GM13976 (cell line): ENCODE measurements at regions not wholly inside any gene's neighbourhood (a gene's known extent, or its start where the extent isn't known, plus 50 kb on each side); places are given as distances from the start of the nearest gene placed in this dataset.
A peak's percentile ranks its signal among the peaks of the same experiment; 100 is the strongest.

Experiments
- DNase-seq: peaks from one replicate; pipeline ENCODE4 v3.0.0; 2012; ENCODE audit warnings: low spot score
- CTCF ChIP-seq: IDR thresholded peaks from 2 replicates; pipeline ENCODE4 v1.5.1; 2012; ENCODE audit warnings: borderline replicate concordance, mild to moderate bottlenecking; ENCODE audit not compliant: insufficient read depth; ENCODE audit errors: extremely low read depth, missing control alignments, control extremely low read depth
- in situ Hi-C: fragments of 300-500 bp; cut with MboI; formaldehyde crosslinking; loops from one replicate; pipeline ENCODE4 v1.12.0; 2022; ENCODE audit warnings: low sequenced_read_pairs, mixed read lengths, inconsistent platforms; ENCODE audit not compliant: unreplicated experiment

DNA sequence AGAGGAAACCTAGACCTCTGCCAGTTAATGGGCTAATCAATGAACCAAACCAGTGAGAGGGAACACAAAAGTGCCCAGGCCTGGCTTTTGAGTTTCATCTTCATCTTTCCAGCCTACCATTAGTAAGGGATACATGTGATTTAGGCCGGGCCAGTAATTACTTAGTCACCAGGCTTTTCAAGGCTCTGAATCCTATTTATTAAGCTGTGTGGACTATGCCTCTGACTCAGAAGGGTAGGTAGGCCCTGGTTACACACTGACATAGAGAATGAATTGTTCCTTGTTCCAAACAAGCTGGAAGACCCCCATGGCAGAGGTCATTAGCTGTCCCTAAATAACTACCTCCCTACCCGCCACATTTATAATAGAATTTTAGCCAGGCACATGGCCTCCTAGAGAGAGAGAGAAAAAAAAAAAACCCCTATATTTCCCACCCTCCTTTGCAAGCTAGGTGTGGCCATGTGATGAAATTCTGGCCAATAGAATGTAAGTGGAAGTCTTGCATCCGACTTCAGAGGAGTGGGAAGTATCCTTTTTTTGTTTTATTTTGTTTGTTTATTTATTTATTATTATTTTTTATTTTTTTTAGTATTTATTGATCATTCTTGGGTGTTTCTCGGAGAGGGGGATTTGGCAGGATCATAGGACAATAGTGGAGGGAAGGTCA lies 112.3 kb upstream of the BCOR start:
- in situ Hi-C loops: no loop called here
- no peak for TF ChIP-seq CTCF
- no peak for DNase-seq

DNA sequence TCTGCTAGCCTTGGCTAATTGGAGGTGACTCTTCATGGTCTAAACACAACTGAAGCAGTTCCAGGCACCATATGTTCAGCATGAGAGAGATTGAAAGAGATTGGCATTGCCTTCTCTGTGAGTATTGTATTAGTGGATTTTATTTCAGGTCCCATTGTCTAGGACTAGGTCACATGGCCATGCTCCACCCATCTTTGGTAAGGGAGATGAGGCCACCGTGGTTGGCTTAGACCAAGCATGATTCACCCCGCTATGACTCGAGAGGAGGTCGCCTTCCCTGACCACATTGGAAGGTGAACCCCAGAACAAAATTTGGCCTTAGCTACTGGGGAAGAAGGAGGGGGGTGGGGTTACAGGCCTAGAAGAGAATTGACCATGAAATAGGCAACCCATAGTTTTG lies 109.9 kb upstream of the BCOR start:
- peak; percentile 28 for DNase-seq
- TF ChIP-seq CTCF: no peak
- in situ Hi-C loops: no loop called here

DNA sequence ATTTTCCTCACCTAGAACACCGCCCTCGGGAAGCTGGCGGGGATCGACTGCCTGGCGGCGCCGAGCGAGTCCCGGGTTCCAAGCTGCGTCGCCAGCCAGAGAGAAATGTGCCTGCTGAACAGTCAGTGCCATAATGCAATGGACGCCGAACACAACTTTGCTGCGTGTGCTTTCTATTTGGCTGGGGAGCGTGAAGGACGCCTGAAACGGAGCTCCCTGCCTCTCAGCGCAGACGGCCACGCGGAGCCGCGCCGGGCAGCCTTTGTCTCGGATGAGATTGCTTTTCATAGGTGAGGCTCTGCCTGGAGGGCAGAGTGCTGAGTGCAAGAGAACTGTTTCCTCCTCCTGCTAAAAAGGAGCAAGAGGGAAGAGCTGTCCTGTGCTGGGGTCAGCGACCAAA lies 107.7 kb upstream of the BCOR start:
- no peak for DNase-seq
- in situ Hi-C loops: no loop called here
- no peak for TF ChIP-seq CTCF

- DNase-seq: peak; percentile 29
- TF ChIP-seq CTCF: no peak
- in situ Hi-C loops: no loop called here
Measured at GRCh38 chrX:40202456-40202855, 104.7 kb upstream of the BCOR start.

- TF ChIP-seq CTCF: no peak
- DNase-seq: peak; percentile 69
- in situ Hi-C loops: no loop called here
Measured at GRCh38 chrX:40201329-40201885, 103.6 kb upstream of the BCOR start.

DNA sequence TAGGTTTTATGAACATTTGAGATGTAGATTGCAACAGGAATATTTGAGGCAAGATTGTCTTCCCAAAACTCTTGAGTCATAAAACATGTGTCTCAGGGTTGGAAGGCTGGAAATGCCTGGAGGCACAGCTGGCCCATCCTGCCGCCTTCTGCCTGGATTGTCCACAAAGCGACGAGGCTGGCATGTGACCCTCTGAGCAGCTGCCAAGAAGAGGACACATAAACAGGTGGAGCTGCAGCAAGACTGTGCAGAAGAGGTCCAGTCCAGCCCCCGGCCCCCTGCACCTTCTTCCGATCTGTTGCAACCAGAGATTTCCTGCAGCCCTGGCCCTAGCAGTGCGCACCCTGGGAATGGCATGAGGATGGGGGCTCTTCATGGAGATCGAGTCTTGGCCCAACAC lies 101.9 kb upstream of the BCOR start:
- no peak for DNase-seq
- in situ Hi-C loops: no loop called here
- no peak for TF ChIP-seq CTCF
